ENCODE measurements at regions not wholly inside any gene's neighbourhood (a gene's known extent, or its start where the extent isn't known, plus 50 kb on each side); places are given as distances from the start of the nearest gene placed in this dataset.

DNA sequence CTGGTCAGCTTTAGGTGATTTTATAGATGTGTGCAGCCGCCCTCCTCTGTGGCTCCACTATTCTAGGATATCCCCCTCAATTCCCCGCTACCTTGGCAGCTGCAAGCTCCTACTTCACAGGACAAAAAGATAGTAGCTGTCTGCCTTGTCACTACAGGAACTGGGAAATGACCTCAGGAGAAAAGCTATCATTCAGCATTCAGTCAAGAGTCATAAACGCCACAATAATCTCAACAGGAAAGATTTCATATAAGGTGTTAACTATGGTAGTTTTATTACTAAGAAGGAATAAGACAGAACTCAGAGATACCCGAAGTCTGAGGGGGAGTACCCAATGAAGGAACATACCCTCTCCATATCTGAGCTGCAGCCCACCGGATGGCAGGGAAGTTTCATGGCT, 63.9 kb downstream of the CRPPA start:
- H3K4me3 ChIP-seq (ENCODE audit: low read depth, low read length): no peak overlapping the region
- no peak for DNase-seq (ENCODE audit: low read depth)
- TF ChIP-seq, protein P1, sequence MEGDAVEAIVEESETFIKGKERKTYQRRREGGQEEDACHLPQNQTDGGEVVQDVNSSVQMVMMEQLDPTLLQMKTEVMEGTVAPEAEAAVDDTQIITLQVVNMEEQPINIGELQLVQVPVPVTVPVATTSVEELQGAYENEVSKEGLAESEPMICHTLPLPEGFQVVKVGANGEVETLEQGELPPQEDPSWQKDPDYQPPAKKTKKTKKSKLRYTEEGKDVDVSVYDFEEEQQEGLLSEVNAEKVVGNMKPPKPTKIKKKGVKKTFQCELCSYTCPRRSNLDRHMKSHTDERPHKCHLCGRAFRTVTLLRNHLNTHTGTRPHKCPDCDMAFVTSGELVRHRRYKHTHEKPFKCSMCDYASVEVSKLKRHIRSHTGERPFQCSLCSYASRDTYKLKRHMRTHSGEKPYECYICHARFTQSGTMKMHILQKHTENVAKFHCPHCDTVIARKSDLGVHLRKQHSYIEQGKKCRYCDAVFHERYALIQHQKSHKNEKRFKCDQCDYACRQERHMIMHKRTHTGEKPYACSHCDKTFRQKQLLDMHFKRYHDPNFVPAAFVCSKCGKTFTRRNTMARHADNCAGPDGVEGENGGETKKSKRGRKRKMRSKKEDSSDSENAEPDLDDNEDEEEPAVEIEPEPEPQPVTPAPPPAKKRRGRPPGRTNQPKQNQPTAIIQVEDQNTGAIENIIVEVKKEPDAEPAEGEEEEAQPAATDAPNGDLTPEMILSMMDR (IDR thresholded peaks at IDR 0.05; ENCODE audit: control insufficient read depth, extremely low read depth, insufficient read depth): no peak

DNA sequence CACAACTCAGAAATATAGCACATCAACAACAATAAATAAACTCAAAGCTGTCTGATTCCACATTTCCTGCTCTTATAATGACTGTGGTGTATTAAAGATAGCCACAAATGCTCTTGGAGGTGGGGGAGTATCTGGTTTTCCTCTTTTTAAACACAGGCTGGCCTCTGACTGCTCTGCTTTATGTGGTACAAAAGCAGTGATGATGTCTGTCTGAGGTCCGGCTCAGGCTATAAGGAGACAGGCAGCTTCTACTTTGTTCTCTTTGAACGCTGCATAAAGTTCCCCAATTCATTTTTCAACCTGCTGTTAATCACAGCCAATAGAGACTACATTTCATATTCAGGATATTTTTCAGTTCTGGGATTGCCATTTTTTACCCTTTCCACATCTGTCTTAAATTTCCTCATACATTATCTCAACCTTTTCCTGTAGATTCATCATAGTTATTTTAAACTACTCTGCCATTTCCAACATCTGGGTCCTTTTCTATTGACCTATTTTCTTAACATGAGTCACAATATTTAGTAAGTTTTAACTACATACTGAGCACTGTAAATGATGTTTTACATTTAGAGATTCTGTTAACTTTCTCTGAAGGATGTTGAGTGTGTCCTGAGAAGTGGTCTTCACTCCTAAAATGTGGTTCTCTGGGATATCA, 64.9 kb downstream of the CRPPA start:
- TF ChIP-seq, protein P1 (IDR thresholded peaks at IDR 0.05; ENCODE audit: control insufficient read depth, extremely low read depth, insufficient read depth): no peak
- no peak overlapping the region for H3K4me3 ChIP-seq (ENCODE audit: low read depth, low read length)
- DNase-seq (ENCODE audit: low read depth): no peak

DNA sequence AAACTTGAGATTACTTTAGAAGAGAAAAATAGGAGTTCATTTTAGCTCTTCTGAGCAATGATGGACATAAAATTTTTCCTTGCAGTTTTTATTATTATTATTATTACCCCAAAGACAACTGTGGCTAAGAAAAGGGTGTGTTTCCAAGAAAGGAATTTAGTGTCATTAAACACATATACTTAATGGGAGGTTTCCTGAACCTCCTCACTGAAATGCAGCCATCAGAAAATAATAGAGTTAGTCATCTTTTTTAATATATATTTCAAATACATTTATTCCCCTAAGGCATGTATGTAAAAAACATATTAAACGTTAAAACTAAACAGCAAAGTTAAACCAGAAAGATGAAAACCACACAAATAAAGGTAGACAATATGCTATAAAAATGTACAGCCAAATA, 66.8 kb downstream of the CRPPA start:
- no peak for DNase-seq (ENCODE audit: low read depth)
- no peak overlapping the region for H3K4me3 ChIP-seq (ENCODE audit: low read depth, low read length)
- TF ChIP-seq, protein P1 (IDR thresholded peaks at IDR 0.05; ENCODE audit: control insufficient read depth, extremely low read depth, insufficient read depth): no peak

DNA sequence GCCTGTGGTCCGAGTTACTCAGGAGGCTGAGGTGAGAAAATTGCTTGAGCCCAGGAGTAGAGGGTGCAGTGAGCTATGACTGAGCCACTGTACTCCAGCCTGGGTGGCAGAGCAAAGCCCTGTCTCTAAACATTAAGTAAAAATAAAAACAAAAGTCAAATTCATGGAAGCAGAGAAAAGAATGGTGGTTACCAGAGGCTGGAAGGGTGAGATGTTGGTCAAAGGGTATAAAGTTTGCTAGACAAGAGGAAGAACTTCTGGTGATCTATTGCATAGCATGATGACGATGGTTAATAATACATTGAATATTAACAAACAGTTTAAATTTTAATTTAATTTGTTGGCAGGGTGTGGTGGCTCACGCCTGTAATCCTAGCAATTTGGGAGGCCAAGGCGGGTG, 68.1 kb downstream of the CRPPA start:
- H3K4me3 ChIP-seq (ENCODE audit: low read depth, low read length): no peak overlapping the region
- DNase-seq (ENCODE audit: low read depth): no peak
- TF ChIP-seq, protein P1 (IDR thresholded peaks at IDR 0.05; ENCODE audit: control insufficient read depth, extremely low read depth, insufficient read depth): no peak

DNA sequence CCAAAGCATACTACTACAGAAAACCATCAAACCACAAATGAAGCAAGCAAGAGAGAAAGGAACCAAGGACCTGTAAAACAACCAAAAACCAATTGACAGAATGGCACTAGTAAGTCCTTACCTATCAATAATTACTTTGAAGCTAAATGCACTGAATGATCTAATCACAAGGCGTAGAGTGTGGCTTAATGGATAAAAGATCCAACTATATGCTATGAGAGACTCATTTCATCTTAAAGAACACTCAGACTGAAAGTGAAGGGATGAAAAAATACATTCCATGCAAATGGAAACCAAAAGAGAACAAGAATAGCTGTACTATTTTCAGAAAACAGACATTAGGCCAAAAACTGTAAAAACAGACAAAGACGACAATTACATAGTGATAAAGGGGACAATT, 70.7 kb downstream of the CRPPA start:
- no peak overlapping the region for H3K4me3 ChIP-seq (ENCODE audit: low read depth, low read length)
- TF ChIP-seq, protein P1 (IDR thresholded peaks at IDR 0.05; ENCODE audit: control insufficient read depth, extremely low read depth, insufficient read depth): no peak
- no peak for DNase-seq (ENCODE audit: low read depth)

DNA sequence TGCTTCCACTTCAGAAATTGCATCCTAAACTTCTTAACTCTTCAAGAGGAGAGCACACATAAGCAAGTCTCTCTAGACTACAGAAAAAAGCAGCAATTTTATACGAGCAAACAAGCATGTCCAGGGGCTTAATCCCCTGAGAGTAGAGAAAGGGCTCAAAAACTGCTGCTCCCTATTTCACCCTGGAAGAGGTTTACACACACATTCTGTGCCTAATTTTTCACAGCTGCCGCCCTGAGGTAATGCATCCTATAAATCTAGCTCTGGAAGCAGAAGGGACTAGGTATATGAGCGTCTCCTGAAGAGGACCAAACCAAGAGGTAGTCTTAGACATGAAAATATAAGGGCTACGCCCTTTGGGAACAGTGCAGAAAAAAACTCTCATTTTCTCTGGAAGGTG, 73.1 kb downstream of the CRPPA start:
- TF ChIP-seq, protein P1 (IDR thresholded peaks at IDR 0.05; ENCODE audit: control insufficient read depth, extremely low read depth, insufficient read depth): no peak
- H3K4me3 ChIP-seq (ENCODE audit: low read depth, low read length): no peak overlapping the region
- DNase-seq (ENCODE audit: low read depth): no peak

DNA sequence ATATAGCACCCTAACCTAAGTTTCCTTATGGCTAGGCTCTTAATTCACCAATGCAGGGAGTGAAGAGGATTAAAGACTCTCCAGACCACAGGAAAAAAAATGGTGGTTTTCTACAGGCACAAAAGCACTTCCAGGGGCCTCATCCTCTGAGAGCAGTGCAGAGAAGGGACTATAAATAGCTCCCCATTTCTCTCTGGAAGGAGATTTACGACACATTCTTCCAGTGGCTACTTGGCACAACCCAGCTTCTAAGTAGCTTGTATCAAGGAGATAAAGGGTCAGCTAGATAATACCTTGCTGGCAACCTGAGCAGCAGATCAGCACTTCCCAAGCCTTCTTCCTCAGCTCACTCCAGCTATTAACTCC, 73.5 kb downstream of the CRPPA start:
- no peak overlapping the region for H3K4me3 ChIP-seq (ENCODE audit: low read depth, low read length)
- TF ChIP-seq, protein P1 (IDR thresholded peaks at IDR 0.05; ENCODE audit: control insufficient read depth, extremely low read depth, insufficient read depth): no peak
- DNase-seq (ENCODE audit: low read depth): no peak

All from LNCaP clone FGC (cell line).